GM12801 (cell line): ENCODE measurements at regions not wholly inside any gene's neighbourhood (a gene's known extent, or its start where the extent isn't known, plus 50 kb on each side); places are given as distances from the start of the nearest gene placed in this dataset.

Experiments used
- CTCF ChIP-seq: IDR thresholded peaks from one replicate; pipeline ENCODE4 v1.5.1; 2011; ENCODE audit warnings: control low read depth; ENCODE audit not compliant: insufficient read length; ENCODE audit errors: extremely low read depth

DNA sequence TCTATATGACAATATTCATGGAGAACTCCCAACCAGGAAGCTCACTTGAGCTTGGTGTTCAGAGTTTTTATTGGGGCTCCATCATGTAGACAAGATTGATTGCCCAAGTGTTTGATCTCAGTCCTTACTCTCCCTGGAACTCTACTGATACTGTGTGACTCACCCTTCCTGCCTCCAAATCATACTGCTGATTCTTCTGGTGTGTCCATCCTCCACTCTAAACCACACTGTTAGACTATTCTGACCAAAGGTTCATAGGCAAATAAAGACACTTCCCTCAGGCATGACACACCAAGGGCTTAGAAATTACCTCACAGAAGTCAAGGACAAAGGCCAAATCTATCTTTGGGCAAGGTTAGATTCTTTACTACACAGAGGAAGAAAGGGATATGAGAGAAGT, 107.9 kb upstream of the CDH20 start:
- no peak for TF ChIP-seq CTCF

DNA sequence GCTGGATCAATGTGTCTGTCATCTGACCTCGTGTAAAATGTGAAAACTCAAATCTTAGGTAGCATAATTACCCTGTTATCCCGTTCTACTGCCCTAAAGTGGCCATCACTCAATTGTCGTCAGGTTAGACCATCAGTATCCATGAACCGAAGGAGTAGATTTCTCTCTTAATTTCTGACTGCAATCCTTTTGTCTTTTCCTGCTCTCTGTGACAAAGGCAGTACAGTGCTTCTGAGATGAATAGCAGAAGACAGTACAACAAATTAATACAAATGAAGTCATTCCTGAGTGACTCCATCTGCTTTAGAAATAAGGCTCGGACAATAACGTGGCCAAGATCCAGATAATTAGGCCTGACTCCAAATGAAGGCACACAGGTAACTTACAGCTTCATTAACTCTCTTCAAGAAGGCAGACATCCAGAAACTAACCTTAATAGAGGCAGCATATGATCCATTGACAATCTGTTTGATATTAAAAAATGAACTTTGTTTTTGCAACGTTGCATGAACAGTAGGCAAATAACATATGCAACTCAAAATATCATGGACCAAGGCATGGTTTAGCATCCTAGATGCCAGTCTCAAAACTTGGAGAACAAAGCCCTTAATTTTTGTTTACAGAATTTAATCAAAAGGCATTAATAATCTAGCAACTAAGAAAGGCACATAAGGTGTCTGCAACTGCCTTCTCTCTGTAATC, 96.7 kb upstream of the CDH20 start:
- no peak for TF ChIP-seq CTCF

DNA sequence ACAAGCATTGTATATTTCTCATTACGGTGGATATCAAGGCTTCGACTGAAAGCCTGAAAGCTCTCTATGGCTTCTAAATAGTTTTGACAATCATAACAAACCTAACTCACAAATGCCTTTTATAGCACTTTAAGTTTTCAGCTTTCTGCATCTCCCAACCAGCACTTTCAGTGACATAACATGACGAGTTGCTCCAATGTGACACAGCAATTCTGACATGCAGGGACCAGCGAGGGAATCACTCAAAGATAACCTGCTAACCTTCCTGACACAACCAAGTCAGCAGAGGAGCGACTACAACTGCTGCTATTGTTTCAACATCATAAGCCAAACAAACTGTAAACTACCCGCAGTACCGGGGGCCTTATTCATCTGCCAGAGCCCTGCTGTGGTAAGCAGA, 95.7 kb upstream of the CDH20 start:
- TF ChIP-seq CTCF = no peak

GRCh38 chr18:61239051-61239450, 94.2 kb upstream of the CDH20 start:
- no peak for TF ChIP-seq CTCF

DNA sequence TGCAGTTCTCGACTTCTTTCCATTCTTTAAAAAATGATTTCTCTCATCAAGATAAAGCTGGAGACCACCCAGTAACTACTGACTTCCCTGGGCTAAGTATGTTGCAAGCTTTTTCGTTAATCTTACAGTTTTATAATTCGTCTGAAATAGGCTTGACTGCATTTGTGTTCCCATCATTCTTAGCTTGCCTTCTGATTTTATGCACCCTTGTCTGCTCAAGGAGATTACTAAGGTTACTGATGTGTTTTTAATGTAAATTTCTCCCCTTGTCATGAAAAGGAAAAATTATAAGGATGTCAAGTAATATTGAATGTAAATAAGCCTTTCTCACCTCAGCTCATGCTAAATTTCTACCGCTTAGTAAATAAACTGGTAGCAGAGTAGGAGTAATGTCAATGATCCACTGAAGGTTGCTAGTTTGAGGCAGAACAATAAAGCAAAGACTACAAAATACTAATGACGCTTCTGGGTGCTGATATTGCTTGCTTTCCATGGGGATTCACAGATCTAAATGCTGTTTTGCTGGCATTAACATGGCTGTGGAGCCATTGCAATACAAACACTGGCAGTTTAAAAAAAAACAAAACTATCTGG, 91.9 kb upstream of the CDH20 start:
- no peak for TF ChIP-seq CTCF

- TF ChIP-seq CTCF = no peak
These were observed 88.6 kb upstream of the CDH20 start for GRCh38 chr18:61244632-61245031.

- TF ChIP-seq CTCF = no peak
These were observed 88.0 kb upstream of the CDH20 start for GRCh38 chr18:61245276-61245675.
